GM19372 (cell line): ENCODE measurements at regions not wholly inside any gene's neighbourhood (a gene's known extent, or its start where the extent isn't known, plus 50 kb on each side); places are given as distances from the start of the nearest gene placed in this dataset.
"Not testable (repeated sequence)": the region's sequence is repeated elsewhere in the genome, so short reads cannot be mapped to it uniquely, and the experiment has no call there.

Experiments
- ATAC-seq: cut with Tn5 transposase; IDR thresholded peaks from one replicate; pipeline ENCODE4 v1.9.1; 2021; ENCODE audit warnings: mild to moderate bottlenecking, low read depth, moderate library complexity; ENCODE audit not compliant: unreplicated experiment

GRCh38 chr12:47356129-47356700 lies 276.5 kb upstream of the AMIGO2 start:
- ATAC-seq = peak; percentile 65

- no peak for ATAC-seq
Observed at GRCh38 chr12:47353508-47353907, 273.7 kb upstream of the AMIGO2 start.

GRCh38 chr12:47352067-47352466 lies 272.3 kb upstream of the AMIGO2 start:
- no peak for ATAC-seq

GRCh38 chr12:47351526-47351925 lies 271.8 kb upstream of the AMIGO2 start:
- no peak for ATAC-seq

GRCh38 chr12:47350062-47350408 lies 270.3 kb upstream of the AMIGO2 start:
- ATAC-seq = no peak

GRCh38 chr12:47349137-47350061 lies 269.6 kb upstream of the AMIGO2 start:
- no peak for ATAC-seq

GRCh38 chr12:47348206-47348605 lies 268.4 kb upstream of the AMIGO2 start:
- no peak for ATAC-seq

GRCh38 chr12:47346251-47347019 lies 266.7 kb upstream of the AMIGO2 start:
- ATAC-seq = no peak

- ATAC-seq = no peak
Observed at GRCh38 chr12:47343684-47344567, 264.2 kb upstream of the AMIGO2 start.

GRCh38 chr12:47340411-47341015 lies 260.8 kb upstream of the AMIGO2 start:
- ATAC-seq = no peak

GRCh38 chr12:47337581-47337980 lies 257.8 kb upstream of the AMIGO2 start:
- no peak for ATAC-seq

GRCh38 chr12:47333271-47333858 lies 253.6 kb upstream of the AMIGO2 start:
- ATAC-seq = not testable (repeated sequence)

GRCh38 chr12:47328831-47329545 lies 249.2 kb upstream of the AMIGO2 start:
- ATAC-seq = no peak

- no peak for ATAC-seq
Observed at GRCh38 chr12:47326190-47326589, 246.4 kb upstream of the AMIGO2 start.

GRCh38 chr12:47323802-47324201 lies 244.0 kb upstream of the AMIGO2 start:
- no peak for ATAC-seq

GRCh38 chr12:47321436-47321835 lies 241.7 kb upstream of the AMIGO2 start:
- ATAC-seq = no peak

- ATAC-seq = no peak
Observed at GRCh38 chr12:47319746-47320145, 240.0 kb upstream of the AMIGO2 start.

GRCh38 chr12:47318963-47319362 lies 239.2 kb upstream of the AMIGO2 start:
- no peak for ATAC-seq
